ES-I3 (cell line): ENCODE measurements at regions not wholly inside any gene's neighbourhood (a gene's known extent, or its start where the extent isn't known, plus 50 kb on each side); places are given as distances from the start of the nearest gene placed in this dataset.

Experiments
- H3K36me3 ChIP-seq: 2 replicates; pipeline ENCODE4 v1.6.1; 2013; ENCODE audit warnings: mild to moderate bottlenecking, low read length, control low read depth, moderate library complexity; ENCODE audit not compliant: insufficient read depth
- H3K4me1 ChIP-seq: 2 replicates; pipeline ENCODE4 v1.6.1; 2013; ENCODE audit warnings: mild to moderate bottlenecking, control low read depth, low read length; ENCODE audit not compliant: insufficient read depth
- H3K9ac ChIP-seq: 2 replicates; pipeline ENCODE4 v1.6.1; 2013; ENCODE audit warnings: low read depth, mild to moderate bottlenecking, low read length, moderate library complexity
- H3K9me3 ChIP-seq: 2 replicates; pipeline ENCODE4 v1.6.1; 2013; ENCODE audit warnings: mild to moderate bottlenecking, low read length, moderate library complexity; ENCODE audit not compliant: control insufficient read depth, insufficient read depth

GRCh38 chr7:15851201-15851600 lies 164.7 kb upstream of the MEOX2 start:
- Histone ChIP-seq H3K9ac (no peak overlapping the region), H3K4me1 (peaks cover 4% of the 10 kb centered on the region), H3K36me3 (no peaks in the 10 kb centered on the region), H3K9me3 (no peaks in the 10 kb centered on the region)

GRCh38 chr7:15848901-15849300 lies 162.4 kb upstream of the MEOX2 start:
- H3K4me1 ChIP-seq, result no peaks in the 10 kb centered on the region
- no peaks in the 10 kb centered on the region for H3K9me3 ChIP-seq
- no peak overlapping the region for H3K9ac ChIP-seq
- H3K36me3 ChIP-seq, result no peaks in the 10 kb centered on the region

GRCh38 chr7:15848362-15848761 lies 161.9 kb upstream of the MEOX2 start:
- Histone ChIP-seq H3K4me1 (no peaks in the 10 kb centered on the region), H3K9me3 (no peaks in the 10 kb centered on the region), H3K36me3 (no peaks in the 10 kb centered on the region), H3K9ac (no peak overlapping the region)

GRCh38 chr7:15845868-15846267 lies 159.4 kb upstream of the MEOX2 start:
- no peaks in the 10 kb centered on the region for H3K36me3 ChIP-seq
- no peaks in the 10 kb centered on the region for H3K9me3 ChIP-seq
- no peaks in the 10 kb centered on the region for H3K4me1 ChIP-seq
- no peak overlapping the region for H3K9ac ChIP-seq

- Histone ChIP-seq H3K9me3 (no peaks in the 10 kb centered on the region), H3K36me3 (no peaks in the 10 kb centered on the region), H3K4me1 (no peaks in the 10 kb centered on the region), H3K9ac (no peak overlapping the region)
These were observed 159.0 kb upstream of the MEOX2 start for GRCh38 chr7:15845461-15845860.

- Histone ChIP-seq H3K9me3 (no peaks in the 10 kb centered on the region), H3K9ac (peak overlapping the region; percentile 66), H3K4me1 (peaks cover 7% of the 10 kb centered on the region), H3K36me3 (no peaks in the 10 kb centered on the region; the same call in 1 of the 2 replicates)
These were observed 153.1 kb upstream of the MEOX2 start for GRCh38 chr7:15839416-15840100.

- no peaks in the 10 kb centered on the region for H3K9me3 ChIP-seq
- no peaks in the 10 kb centered on the region; the same call in 1 of the 2 replicates for H3K36me3 ChIP-seq
- peaks cover 7% of the 10 kb centered on the region for H3K4me1 ChIP-seq
- H3K9ac ChIP-seq, result no peak overlapping the region
These were observed 151.8 kb upstream of the MEOX2 start for GRCh38 chr7:15838265-15838664.

GRCh38 chr7:15837306-15837950 lies 150.9 kb upstream of the MEOX2 start:
- no peak overlapping the region for H3K9ac ChIP-seq

GRCh38 chr7:15836651-15837050 lies 150.2 kb upstream of the MEOX2 start:
- H3K36me3 ChIP-seq, result no peaks in the 10 kb centered on the region; the same call in 1 of the 2 replicates
- no peak overlapping the region for H3K9ac ChIP-seq
- H3K4me1 ChIP-seq, result peaks cover 7% of the 10 kb centered on the region
- H3K9me3 ChIP-seq, result no peaks in the 10 kb centered on the region

More at GRCh38 chr7:15837306-15837950, 150.9 kb upstream of the MEOX2 start:
- H3K9me3 ChIP-seq, result no peaks in the 10 kb centered on the region
- peaks cover 7% of the 10 kb centered on the region for H3K4me1 ChIP-seq
- H3K36me3 ChIP-seq, result no peaks in the 10 kb centered on the region; the same call in 1 of the 2 replicates

GRCh38 chr7:15836041-15836440 lies 149.6 kb upstream of the MEOX2 start:
- Histone ChIP-seq H3K9me3 (no peaks in the 10 kb centered on the region), H3K36me3 (no peaks in the 10 kb centered on the region; the same call in 1 of the 2 replicates), H3K4me1 (peaks cover 7% of the 10 kb centered on the region), H3K9ac (no peak overlapping the region)

GRCh38 chr7:15834446-15834845 lies 148.0 kb upstream of the MEOX2 start:
- Histone ChIP-seq H3K9ac (no peak overlapping the region), H3K9me3 (no peaks in the 10 kb centered on the region), H3K36me3 (no peaks in the 10 kb centered on the region; the same call in 1 of the 2 replicates), H3K4me1 (peaks cover 7% of the 10 kb centered on the region)

- Histone ChIP-seq H3K4me1 (no peaks in the 10 kb centered on the region), H3K9me3 (no peaks in the 10 kb centered on the region), H3K9ac (no peak overlapping the region), H3K36me3 (no peaks in the 10 kb centered on the region; the same call in 1 of the 2 replicates)
These were observed 146.5 kb upstream of the MEOX2 start for GRCh38 chr7:15832996-15833395.

- no peaks in the 10 kb centered on the region for H3K9me3 ChIP-seq
- H3K4me1 ChIP-seq, result no peaks in the 10 kb centered on the region
- no peak overlapping the region for H3K9ac ChIP-seq
- H3K36me3 ChIP-seq, result no peaks in the 10 kb centered on the region; the same call in 1 of the 2 replicates
These were observed 145.1 kb upstream of the MEOX2 start for GRCh38 chr7:15831606-15832005.

GRCh38 chr7:15829691-15830090 lies 143.2 kb upstream of the MEOX2 start:
- H3K9ac ChIP-seq, result no peak overlapping the region
- H3K4me1 ChIP-seq, result no peaks in the 10 kb centered on the region

GRCh38 chr7:15828881-15829280 lies 142.4 kb upstream of the MEOX2 start:
- no peaks in the 10 kb centered on the region for H3K9me3 ChIP-seq
- no peaks in the 10 kb centered on the region for H3K36me3 ChIP-seq
- no peak overlapping the region for H3K9ac ChIP-seq
- no peaks in the 10 kb centered on the region for H3K4me1 ChIP-seq

More at GRCh38 chr7:15829691-15830090, 143.2 kb upstream of the MEOX2 start:
- H3K9me3 ChIP-seq, result no peaks in the 10 kb centered on the region
- H3K36me3 ChIP-seq, result no peaks in the 10 kb centered on the region
